Vagina (tissue), 2 donors: ENCODE measurements at regions not wholly inside any gene's neighbourhood (a gene's known extent, or its start where the extent isn't known, plus 50 kb on each side); places are given as distances from the start of the nearest gene placed in this dataset.

ENCODE experiments used
- DNase-seq, 2 donors: peaks; one replicate each; pipeline ENCODE4 v3.0.0-alpha.2; 2017; ENCODE audit errors: extremely low spot score in 2 of 2
- H3K27ac ChIP-seq: fragments of 200-600 bp; sonication (generic); one replicate; pipeline ENCODE4 v1.5.1; 2019
- H3K27me3 ChIP-seq: fragments of 200-600 bp; sonication (generic); one replicate; pipeline ENCODE4 v1.5.1; 2019
- H3K36me3 ChIP-seq, 2 donors: fragments of 200-600 bp; sonication (generic); one replicate each; pipeline ENCODE4 v1.5.1; 2017 to 2019
- H3K4me1 ChIP-seq: fragments of 200-600 bp; sonication (generic); one replicate; pipeline ENCODE4 v1.5.1; 2019
- H3K4me3 ChIP-seq, 2 donors: fragments of 200-600 bp; sonication (generic); 1 replicate in 1 of 2; 2 replicates in 1 of 2; pipeline ENCODE4 v1.5.1; 2016 to 2019
- H3K9me3 ChIP-seq: fragments of 200-600 bp; sonication (generic); one replicate; pipeline ENCODE4 v1.5.1; 2019
- POLR2A ChIP-seq, 2 donors: fragments of 450-650 bp; IDR thresholded peaks; one replicate each; pipeline ENCODE4 v1.6.1; 2017; ENCODE audit warnings: antibody characterized with exemption in 2 of 2, mild to moderate bottlenecking in 2 of 2, moderate library complexity in 2 of 2
- POLR2AphosphoS5 ChIP-seq, 2 donors: sonication (generic); formaldehyde crosslinking; IDR thresholded peaks; one replicate each; pipeline ENCODE4 v1.9.0; 2017; ENCODE audit warnings: antibody characterized with exemption in 2 of 2, mild to moderate bottlenecking in 2 of 2, low read depth in 1 of 2; ENCODE audit not compliant: insufficient read depth in 1 of 2
- intact Hi-C: fragments of 100-400 bp; cut with DNase I; formaldehyde crosslinking; loops from one replicate; pipeline ENCODE4 v1.15.1; 2023
- TF ChIP-seq, protein P1 (sequence below), 3 experiments: fragments of 450-650 bp in 2 of 3; fragments of 200-600 bp in 1 of 3; sonication (generic) in 1 of 3; IDR thresholded peaks; one replicate each; pipeline ENCODE4 v1.5.1; 2017 to 2019; ENCODE audit warnings: antibody characterized with exemption in 3 of 3, mild to moderate bottlenecking in 2 of 3, moderate library complexity in 2 of 3

DNA sequence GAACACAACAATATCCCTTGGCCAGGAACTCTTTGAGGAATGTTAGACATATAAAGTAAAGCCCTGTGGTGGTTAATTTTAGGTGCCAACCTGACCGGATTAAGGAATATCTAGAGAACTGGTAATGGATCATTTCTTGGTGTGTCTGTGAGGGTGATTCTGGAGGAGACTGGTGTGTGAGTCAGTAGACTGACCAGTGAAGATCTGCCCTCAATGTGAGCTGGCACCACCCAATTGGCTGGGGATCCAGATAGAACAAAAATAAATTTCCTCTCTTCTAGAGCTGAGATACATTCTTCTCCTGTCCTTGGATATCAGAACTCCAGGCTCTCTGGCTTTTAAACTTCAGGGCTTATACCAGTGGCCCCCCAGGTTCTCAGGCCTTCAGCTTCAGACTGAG, 56.2 kb upstream of the TNPO1 start:
- Histone ChIP-seq H3K27me3 (no peaks in the 10 kb centered on the region), H3K36me3 (no peaks in the 10 kb centered on the region), H3K27ac (no peak overlapping the region), H3K9me3 (no peaks in the 10 kb centered on the region), H3K4me3 (no peak overlapping the region), H3K4me1 (no peaks in the 10 kb centered on the region)
- no peak for TF ChIP-seq POLR2A (IDR thresholded peaks at IDR 0.05)
- intact Hi-C loops = no loop called here
- DNase-seq = no peak

DNA sequence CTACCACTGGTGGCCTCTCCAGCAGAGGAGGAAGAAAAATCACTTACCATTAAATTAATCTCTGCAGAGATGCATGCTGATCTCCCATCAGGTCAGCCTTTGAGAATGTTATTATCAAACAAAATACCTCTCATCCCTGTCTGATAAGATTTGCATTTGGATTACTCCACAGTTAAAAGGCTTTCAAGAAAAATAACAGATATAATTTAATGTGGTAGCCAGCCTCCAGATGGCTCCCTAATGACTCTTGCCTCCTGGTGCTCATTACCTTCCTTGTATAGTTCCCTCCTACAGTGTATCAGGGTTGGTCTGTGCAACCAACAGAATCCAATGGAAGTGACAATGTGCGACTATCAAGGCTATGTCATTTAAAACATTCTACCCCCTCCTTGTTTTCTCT, 63.6 kb upstream of the TNPO1 start:
- intact Hi-C loops = no loop called here
- H3K9me3 ChIP-seq = no peaks in the 10 kb centered on the region
- H3K36me3 ChIP-seq = no peaks in the 10 kb centered on the region
- TF ChIP-seq POLR2AphosphoS5 (IDR thresholded peaks at IDR 0.05; ENCODE audit: insufficient read depth in 1 of 2, low read depth in 1 of 2) = no peak
- no peak for TF ChIP-seq POLR2A (IDR thresholded peaks at IDR 0.05)
- TF ChIP-seq, protein P1, sequence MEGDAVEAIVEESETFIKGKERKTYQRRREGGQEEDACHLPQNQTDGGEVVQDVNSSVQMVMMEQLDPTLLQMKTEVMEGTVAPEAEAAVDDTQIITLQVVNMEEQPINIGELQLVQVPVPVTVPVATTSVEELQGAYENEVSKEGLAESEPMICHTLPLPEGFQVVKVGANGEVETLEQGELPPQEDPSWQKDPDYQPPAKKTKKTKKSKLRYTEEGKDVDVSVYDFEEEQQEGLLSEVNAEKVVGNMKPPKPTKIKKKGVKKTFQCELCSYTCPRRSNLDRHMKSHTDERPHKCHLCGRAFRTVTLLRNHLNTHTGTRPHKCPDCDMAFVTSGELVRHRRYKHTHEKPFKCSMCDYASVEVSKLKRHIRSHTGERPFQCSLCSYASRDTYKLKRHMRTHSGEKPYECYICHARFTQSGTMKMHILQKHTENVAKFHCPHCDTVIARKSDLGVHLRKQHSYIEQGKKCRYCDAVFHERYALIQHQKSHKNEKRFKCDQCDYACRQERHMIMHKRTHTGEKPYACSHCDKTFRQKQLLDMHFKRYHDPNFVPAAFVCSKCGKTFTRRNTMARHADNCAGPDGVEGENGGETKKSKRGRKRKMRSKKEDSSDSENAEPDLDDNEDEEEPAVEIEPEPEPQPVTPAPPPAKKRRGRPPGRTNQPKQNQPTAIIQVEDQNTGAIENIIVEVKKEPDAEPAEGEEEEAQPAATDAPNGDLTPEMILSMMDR (IDR thresholded peaks at IDR 0.05) = no peak
- DNase-seq = no peak
- H3K27ac ChIP-seq = no peak overlapping the region
- H3K4me1 ChIP-seq = no peaks in the 10 kb centered on the region
- H3K4me3 ChIP-seq = no peak overlapping the region
- no peaks in the 10 kb centered on the region for H3K27me3 ChIP-seq

DNA sequence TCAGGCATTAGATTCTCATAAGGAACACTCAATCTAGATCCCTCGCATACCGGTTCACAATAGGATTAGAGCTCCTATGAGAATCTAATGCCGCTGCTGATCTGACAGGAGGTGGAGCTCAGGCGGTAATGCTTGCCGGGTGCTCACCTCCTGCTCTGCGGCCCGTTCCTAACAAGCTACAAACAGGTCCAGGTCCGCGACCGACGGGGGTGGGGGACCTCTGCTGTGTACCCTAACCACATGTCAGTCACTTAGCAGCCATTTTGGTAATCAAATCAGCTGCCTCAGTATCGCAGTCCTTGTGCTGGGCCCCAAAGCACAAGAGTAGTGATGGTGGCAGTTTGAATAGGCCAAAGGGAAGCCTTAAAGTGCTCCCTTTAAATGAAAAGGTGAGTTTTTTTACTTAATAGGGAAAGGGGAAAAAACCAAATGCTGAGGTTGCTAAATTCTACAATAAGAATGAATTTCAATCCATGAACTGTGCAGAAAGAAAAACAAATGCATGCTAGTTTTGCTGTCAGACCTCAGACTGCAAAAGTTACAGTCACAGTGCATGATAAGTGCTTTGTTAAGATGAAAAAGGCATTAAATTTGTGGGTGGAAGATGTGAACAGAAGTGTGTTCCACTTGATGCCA, 67.0 kb upstream of the TNPO1 start:
- H3K9me3 ChIP-seq = no peaks in the 10 kb centered on the region
- no peak overlapping the region for H3K27ac ChIP-seq
- TF ChIP-seq POLR2AphosphoS5 (IDR thresholded peaks at IDR 0.05; ENCODE audit: insufficient read depth in 1 of 2, low read depth in 1 of 2) = no peak
- TF ChIP-seq, protein P1 (IDR thresholded peaks at IDR 0.05) = no peak
- no peak for TF ChIP-seq POLR2A (IDR thresholded peaks at IDR 0.05)
- no peak for DNase-seq
- H3K36me3 ChIP-seq = no peaks in the 10 kb centered on the region
- H3K27me3 ChIP-seq = no peaks in the 10 kb centered on the region
- intact Hi-C loops = no loop called here
- no peak overlapping the region for H3K4me3 ChIP-seq
- H3K4me1 ChIP-seq = no peaks in the 10 kb centered on the region

DNA sequence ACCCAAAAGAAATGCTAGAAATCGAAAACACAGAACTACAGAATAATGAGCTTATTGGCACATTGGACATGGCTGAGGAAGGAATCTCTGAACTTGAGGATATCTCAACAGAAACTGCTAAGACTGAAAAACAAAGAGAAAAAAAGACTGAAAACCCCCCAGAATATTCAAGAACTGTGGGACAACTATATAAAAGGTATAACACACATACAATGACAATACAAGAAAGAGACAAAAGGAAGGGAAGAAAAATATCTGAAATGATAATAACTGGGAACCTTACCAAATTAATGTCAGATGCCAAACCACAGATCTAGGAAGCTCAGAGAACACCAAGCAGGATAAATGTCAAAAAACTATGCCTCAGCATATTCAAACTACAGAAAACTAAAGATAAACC, 68.6 kb upstream of the TNPO1 start:
- Histone ChIP-seq H3K36me3 (no peaks in the 10 kb centered on the region), H3K27ac (no peak overlapping the region), H3K4me3 (no peak overlapping the region), H3K9me3 (no peaks in the 10 kb centered on the region), H3K4me1 (no peaks in the 10 kb centered on the region), H3K27me3 (no peaks in the 10 kb centered on the region)
- TF ChIP-seq POLR2A (IDR thresholded peaks at IDR 0.05) (no peak), POLR2AphosphoS5 (IDR thresholded peaks at IDR 0.05; ENCODE audit: insufficient read depth in 1 of 2, low read depth in 1 of 2) (no peak)
- TF ChIP-seq, protein P1 (IDR thresholded peaks at IDR 0.05) = no peak
- DNase-seq = no peak
- intact Hi-C loops = no loop called here

DNA sequence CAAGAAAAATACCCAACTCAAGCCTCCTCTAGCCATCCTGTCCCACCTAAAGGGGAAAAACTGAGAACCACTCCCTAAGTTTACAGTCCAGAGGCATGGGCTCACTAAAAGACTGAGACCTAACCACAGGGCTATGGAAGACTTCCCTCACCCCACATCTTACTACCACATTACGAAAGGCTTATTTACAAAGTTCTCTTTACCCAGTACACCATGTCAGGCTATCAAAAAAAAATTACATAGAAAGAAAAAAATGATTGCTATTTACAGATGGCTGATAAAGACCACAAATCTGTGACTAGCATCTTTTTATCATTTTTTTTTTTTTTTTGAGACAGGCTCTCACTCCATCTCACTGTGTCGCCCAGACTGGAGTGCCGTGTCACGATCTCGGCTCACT, 69.7 kb upstream of the TNPO1 start:
- Histone ChIP-seq H3K36me3 (no peaks in the 10 kb centered on the region), H3K4me3 (no peak overlapping the region), H3K4me1 (no peaks in the 10 kb centered on the region), H3K9me3 (no peaks in the 10 kb centered on the region), H3K27me3 (no peaks in the 10 kb centered on the region), H3K27ac (no peak overlapping the region)
- intact Hi-C loops = no loop called here
- TF ChIP-seq POLR2AphosphoS5 (IDR thresholded peaks at IDR 0.05; ENCODE audit: insufficient read depth in 1 of 2, low read depth in 1 of 2) = no peak
- no peak for DNase-seq

DNA sequence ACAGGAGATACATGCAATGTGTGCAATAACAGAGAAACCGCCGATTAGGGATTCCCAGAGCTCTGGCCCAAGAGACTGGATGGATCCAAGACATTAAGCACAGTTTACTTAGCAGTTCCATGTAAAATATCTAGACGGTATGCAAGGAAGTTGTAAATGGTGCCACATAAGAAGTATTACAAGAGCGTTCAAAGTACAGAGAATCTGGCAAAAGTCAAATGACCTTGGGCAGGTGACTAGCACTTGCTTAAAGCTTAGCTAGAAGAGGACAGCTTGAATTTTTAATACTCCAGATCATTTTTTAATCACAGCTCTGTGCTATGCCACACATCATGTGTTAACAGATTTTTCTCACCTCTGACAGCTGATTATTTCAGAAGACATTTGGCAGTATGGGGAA, 72.3 kb upstream of the TNPO1 start:
- no peak for TF ChIP-seq POLR2AphosphoS5 (IDR thresholded peaks at IDR 0.05; ENCODE audit: insufficient read depth in 1 of 2, low read depth in 1 of 2)
- TF ChIP-seq POLR2A (IDR thresholded peaks at IDR 0.05) = no peak
- TF ChIP-seq, protein P1 (IDR thresholded peaks at IDR 0.05) = no peak
- intact Hi-C loops = no loop called here
- Histone ChIP-seq H3K36me3 (no peaks in the 10 kb centered on the region), H3K9me3 (no peaks in the 10 kb centered on the region), H3K4me1 (no peaks in the 10 kb centered on the region), H3K27ac (no peak overlapping the region), H3K27me3 (no peaks in the 10 kb centered on the region), H3K4me3 (no peak overlapping the region)
- no peak for DNase-seq
